Left ventricle myocardium superior (tissue), 1 donor: ENCODE measurements at regions not wholly inside any gene's neighbourhood (a gene's known extent, or its start where the extent isn't known, plus 50 kb on each side); places are given as distances from the start of the nearest gene placed in this dataset.
"Not testable (repeated sequence)": the region's sequence is repeated elsewhere in the genome, so short reads cannot be mapped to it uniquely, and the experiment has no call there.

ENCODE experiments used
- ATAC-seq: fragments of 200-7000 bp; cut with Tn5 transposase; one replicate; pipeline ENCODE4 v1.9.1; 2020; ENCODE audit warnings: mild to moderate bottlenecking, moderate library complexity
- DNase-seq: peaks from one replicate; pipeline ENCODE4 v3.0.0-alpha.2; 2020
- intact Hi-C: fragments of 100-400 bp; cut with micrococcal nuclease; formaldehyde crosslinking; loops from one replicate; pipeline ENCODE4 v1.11.0; 2022
- donor health status: DM: no; HTN: yes; CAD: no; lungs with severe emphysema.

DNA sequence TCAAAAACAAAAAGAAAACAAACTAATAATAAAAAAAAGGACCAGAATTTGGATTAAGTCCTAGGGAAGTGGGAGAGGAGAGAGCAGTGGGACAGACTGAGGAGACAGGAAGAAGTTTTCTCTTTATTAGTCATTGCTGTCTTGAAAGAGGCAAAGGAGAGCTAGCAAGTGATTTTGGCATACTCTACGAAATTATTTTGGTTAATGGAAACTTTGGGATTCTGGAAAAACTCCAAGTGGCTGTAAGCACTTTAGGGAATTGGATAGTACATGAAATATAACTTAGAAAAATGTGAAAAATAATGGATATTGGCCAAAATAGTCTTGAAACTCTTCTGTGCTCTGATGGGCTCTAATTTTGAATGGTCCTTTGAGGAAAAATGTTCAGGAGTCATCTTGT, 1641.8 kb upstream of the WWC1 start:
- ATAC-seq, result no peak
- intact Hi-C loops, result no loop called here
- no peak for DNase-seq

DNA sequence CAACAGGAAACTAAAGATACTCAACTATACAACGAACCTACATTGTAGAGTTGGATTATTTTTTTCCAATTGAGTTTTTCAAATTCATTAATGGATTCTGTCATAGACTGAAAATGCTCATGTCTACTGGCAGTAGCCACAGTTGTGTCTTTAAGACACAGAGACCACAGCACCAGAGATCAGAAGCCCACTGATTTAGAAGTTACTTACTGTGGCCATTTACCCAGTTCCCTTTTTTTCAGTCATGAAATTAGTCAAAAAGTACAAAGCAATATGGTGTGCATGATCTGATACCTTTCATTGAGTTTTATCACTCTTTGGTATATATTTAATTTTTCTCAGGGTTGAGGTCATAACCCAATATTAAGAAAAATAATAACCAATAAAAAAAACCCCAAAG, 1640.2 kb upstream of the WWC1 start:
- ATAC-seq, result no peak
- DNase-seq, result no peak
- intact Hi-C loops, result no loop called here

DNA sequence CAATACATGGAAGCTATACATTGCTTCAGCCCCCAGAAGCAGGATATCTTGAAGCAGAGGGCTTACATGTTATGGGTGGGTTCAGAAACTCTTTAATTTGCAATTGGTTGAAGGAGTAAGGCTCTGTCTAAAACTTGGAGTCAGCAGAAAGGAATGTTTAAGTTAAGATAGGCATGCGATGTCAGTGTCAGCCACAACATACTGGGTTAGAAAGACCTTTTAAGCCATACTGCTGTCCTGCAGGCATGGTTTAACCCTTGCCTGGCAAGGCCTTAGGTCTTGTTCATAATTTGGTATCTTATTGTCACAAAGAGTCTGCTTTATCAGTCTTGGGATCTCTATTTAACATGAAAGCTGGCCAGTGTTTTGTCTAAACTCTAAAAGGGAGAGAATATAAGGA, 1619.6 kb upstream of the WWC1 start:
- intact Hi-C loops, result no loop called here
- ATAC-seq, result no peak
- no peak for DNase-seq

DNA sequence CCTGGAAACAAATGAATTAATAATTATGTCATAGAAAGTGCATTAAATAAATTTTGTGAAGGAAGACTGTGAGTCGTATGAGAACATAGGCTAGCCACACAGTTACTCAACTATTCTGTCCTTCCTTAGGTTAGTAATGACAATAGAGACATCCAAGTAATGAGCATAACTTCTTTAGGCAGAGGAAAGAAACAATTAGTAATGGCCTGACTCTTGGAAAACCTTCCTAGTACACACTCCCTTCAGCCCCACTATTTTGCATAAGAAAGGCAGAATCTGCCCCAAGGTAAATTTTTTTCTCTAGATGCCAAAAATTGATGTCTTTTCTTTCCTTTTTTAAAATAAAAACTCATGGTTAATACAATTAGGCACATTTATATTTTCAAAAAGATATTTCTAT, 1619.0 kb upstream of the WWC1 start:
- DNase-seq (no peak), ATAC-seq (no peak)
- intact Hi-C loops, result no loop called here

DNA sequence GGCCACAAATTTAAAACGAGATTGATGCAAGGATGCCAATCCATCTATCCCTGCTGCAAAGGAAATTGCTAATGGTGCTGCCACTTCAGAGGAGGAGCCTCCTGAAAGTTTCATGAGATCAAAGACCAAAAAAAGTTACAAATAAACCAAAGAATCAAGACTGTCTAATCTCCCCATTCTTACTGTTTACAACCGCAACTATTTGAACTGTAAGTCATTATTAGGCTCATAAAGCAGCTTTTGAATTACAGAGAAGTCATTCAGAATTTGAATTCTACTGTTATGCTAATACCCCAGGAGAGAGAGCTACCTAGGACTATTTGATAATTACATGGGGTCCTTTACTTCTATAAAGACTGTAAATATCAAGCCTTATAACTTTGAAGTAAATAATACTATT, 1613.6 kb upstream of the WWC1 start:
- DNase-seq, result no peak
- intact Hi-C loops, result no loop called here
- no peak for ATAC-seq

DNA sequence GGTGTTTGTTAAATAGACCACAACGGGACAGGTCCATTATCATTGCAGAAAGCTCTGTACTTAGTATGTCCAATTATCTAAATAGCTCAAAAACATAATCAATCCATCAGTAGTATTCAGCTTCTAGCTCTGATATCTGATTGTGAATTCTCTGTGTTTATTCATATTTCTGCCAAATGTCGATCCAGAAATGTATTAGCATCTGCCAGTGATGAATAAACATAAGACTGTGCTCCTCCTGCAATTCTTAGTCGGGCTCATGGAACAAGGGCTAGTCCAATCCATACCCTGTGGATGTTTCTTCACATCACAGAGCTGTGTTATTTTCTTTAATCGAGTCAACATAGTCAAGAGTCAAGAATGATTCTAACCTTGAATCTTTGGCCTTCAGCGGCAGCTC, 1612.1 kb upstream of the WWC1 start:
- intact Hi-C loops, result no loop called here

DNA sequence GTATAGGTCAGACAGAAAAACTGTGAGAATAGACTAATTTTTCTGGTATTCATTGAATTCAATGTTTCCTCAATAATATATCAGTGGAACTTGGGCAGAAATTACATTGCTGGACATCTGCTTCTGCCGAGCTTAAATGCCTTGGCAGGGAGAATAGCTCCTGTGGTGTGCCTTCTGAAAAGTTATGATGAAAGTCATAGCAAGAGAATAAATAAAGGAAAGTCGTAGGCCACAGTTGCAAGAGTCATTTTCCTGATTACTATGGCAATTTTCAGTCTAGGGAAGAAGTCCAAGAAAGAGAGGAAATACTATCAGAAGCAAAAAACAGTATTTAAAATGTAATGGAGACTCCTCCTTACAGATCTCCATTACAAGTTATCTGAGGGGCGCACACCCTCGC, 1596.1 kb upstream of the WWC1 start:
- intact Hi-C loops, result no loop called here
- DNase-seq, result no peak

More for the DNA sequence above, 1612.1 kb upstream of the WWC1 start:
- ATAC-seq, result no peak
- no peak for DNase-seq

DNA sequence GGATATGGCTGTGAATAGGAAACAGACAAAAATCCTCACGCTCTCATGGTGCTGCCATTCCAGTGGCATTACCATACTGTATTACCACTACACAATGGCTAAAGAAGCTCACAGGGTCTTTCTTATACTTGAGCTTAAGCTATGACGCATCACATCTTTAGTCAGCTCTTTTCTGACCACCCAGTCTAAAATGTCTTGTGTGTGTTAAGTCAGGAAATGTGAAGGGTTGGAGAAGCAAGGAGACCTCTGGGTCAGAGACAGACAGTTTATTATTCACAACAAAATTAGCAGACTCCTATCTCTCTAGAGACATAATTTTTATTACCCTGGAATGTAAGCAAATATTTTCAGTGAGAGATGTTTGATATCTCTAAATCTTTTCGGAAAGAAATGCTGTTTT, 1583.2 kb upstream of the WWC1 start:
- ATAC-seq, result no peak
- intact Hi-C loops, result no loop called here

More for the DNA sequence above, 1596.1 kb upstream of the WWC1 start:
- no peak for ATAC-seq

DNA sequence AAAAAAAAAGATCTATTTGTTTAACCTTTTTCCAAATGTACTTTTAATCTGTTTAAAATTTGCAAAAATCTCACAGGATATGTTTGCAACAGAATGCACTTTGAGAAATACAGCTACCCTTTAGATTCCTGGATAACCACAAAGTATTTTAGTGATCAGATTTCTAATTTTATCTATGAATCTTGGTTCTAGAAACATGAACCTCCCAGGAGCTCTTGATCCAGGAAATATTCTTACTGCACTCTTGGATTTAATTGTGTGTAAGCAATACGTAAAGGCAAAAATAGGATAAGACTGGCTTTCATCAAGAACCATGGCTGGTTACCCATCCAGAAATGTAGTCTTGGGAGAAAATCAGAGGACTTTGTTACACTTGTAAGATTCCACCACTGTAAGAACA, 1581.8 kb upstream of the WWC1 start:
- intact Hi-C loops, result no loop called here
- DNase-seq (no peak), ATAC-seq (no peak)

More for the DNA sequence above, 1583.2 kb upstream of the WWC1 start:
- no peak for DNase-seq

DNA sequence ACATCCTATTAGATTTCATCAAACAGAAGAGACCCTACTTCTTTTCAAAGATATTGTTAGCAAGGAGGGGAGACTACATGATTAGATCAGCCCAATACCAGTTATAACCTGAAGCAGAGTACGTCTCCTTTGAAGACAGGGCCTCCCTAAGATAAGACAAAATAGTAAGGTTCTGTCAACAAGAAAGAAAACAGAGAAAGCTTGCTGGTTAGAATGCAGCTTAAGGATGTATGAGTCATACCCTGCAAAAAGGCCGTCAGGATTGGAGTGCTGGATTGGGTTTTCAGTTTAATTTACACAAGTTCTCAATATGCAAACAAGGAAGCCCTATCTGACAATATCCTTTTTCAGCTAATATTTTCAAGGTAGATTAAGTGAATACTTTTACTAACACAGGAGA, 1581.2 kb upstream of the WWC1 start:
- intact Hi-C loops, result no loop called here
- DNase-seq, result no peak

DNA sequence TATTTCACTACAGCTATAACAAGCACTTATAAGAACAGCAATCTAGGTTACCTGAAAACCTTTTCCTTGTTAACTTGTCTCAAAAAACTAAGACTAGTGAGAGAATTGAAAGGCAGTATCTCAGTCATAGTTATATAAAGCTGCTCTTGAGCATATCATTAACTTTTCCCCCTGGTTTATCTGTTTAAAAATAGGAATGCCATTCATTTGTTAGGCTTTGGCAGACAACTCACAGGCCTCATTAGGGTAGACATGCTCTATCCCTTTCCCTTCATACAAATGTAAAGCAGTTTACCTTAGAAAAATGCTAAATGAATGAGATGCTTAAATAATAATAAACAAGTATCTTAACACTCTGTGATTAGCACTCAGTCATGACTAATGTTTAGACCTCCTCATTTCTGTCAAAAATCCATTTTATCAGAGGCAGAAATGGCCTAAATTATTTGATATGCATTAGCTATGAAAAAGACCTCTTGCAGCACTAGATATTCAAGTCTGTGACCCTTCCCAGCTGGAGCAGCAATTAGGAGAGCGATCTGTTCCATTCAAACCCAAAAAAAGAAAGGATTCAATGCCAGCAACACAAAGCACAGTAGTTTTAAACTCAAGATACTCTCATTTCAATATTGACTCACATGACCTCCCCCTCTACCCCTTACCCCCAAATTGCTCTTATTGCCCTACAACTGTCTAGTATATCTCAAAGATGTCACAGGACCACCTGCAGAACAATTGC, 1578.8 kb upstream of the WWC1 start:
- DNase-seq (no peak), ATAC-seq (peak; percentile 75)
- intact Hi-C loops, result no loop called here

More for the DNA sequence above, 1581.2 kb upstream of the WWC1 start:
- no peak for ATAC-seq

DNA sequence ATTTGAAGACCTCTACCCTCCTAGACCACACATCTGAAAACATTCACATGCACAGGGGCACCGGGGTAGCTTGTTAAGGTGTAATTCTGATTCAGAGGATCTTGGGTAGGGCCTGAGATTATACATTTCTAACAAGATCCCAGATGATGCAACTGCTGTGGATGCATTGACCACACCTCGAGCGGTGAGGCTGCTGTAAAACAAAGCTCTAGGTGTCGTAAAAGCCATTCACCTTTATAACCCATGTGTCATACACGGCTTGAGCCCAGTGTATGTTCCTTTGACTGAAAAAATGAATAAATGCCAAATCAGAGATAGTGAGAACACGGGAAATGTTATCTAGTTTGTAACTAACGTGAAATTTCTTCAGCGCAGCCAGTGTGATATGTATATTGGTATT, 1578.2 kb upstream of the WWC1 start:
- DNase-seq (no peak), ATAC-seq (no peak)
- intact Hi-C loops, result no loop called here

DNA sequence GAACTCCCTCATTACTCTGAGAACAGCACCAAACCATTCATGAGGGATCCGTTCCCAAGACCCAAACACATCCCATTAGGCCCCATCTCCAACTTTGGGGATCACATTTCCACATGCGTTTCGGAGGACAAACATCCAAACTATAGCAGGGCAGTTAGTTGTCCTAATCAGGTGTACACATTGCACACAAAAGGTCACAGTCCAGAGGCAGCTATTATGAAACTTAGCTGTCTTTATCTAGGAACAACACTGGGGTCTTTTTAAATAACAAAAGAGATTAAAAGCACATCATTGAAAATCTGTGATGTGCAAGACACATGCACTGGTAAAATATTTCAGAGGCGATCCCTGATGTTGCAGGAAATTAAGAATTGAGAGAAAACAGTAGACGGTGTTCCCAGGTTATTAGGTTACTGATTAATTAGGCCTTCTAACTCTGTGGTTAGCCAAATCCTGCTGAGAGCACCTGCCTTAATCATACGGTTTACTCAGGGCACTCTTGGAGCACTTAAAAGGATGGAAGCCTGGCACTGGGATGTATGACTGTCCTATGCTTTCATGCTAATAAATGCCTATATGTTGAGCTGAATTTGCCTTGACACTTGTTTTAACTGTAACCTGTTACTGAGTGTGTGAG, 1574.5 kb upstream of the WWC1 start:
- DNase-seq (no peak), ATAC-seq (no peak)
- intact Hi-C loops, result no loop called here

DNA sequence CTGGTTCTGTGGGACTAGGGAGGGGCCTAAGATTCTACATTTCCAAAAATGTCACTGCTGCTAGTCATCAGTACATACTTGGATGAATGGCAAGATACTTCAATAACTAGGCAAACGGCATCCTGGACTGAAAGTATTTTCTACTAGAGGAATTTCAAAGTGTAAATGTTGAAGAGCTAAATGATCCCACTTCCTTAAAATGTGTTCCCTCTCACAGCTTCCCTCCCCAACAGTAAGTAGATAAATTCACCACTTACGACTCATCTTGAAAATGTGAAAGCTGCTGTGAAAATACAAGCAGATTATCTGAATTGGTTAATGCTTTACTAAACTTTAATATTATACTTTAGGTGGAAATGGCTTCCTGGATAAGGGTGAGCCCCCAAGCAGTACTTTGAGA, 1571.5 kb upstream of the WWC1 start:
- no peak for ATAC-seq
- DNase-seq, result no peak
- intact Hi-C loops, result no loop called here

DNA sequence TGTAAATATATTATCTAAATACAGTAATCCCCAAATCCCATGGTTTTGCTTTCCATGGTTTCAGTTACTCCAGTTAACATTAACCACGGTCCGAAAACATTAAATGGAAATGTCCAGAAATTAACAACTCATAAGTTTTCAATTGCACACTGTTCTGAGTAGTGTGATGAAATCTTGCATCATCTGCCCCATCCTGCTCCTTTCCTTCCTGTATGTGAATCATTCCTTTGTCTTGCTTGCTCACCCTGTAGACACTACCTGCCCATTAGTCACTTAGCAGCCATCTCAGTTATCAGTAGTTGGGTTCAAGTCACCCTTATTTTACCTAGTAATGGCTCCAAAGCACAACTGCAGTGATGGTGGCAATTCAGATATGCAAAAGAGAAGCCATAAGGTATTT, 1568.5 kb upstream of the WWC1 start:
- ATAC-seq, result no peak
- DNase-seq, result no peak
- intact Hi-C loops, result no loop called here

DNA sequence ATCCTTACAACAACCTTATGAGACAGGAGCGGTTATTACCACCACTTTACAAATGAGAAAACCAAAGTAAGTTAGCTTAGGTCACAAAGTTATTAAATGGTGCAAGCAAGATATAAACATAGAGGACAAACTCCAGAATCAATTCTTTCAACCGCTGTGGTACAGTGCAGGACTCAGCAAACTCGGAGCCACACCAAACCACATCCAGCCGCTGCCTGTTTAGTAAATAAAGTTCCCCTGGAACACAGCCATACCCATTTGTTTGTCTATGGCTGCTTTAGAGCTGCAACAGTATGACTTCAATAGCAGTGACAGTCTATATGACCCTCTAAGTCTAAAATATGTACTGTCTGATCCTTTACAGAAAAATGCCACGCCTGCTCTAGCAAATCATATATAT, 1567.2 kb upstream of the WWC1 start:
- DNase-seq (no peak), ATAC-seq (no peak)
- intact Hi-C loops, result no loop called here

DNA sequence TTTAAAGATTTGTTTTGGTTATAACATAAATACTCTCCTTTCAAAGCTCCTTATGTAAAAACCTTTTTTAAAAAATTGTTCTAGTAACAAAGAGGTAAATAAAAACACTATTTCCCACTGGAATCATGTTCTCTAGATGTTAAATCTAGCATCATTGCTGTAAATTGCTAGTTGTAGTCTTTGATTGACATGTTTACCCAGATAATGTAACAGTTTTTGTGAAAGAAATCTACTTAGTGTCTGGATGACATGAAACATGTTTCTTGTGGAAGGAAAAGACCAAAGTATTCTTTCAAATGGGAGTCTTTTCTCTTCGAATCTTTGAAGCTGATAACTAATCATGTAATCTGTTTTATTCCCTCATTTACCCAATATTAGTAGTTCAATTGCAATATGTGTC, 1565.9 kb upstream of the WWC1 start:
- intact Hi-C loops, result no loop called here
- ATAC-seq (no peak), DNase-seq (no peak)

DNA sequence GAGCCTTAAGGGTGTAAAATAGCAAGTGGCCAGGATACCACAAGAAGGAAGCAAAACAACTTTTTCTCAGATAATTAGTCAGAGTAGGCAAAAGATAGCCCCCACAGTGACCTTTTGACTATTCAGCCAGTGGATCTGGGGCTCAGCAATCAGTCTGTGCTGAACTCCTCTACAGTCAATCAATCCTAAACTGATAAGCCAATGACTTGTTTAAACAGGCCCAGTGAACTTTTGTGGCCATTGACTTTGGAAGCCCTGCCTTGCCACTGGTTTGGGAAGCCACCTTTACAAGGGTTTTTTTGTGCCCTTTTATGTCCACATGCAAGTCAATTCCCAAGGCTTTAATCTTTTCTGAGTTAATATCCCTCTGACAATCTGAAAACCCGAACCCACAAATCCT, 1565.0 kb upstream of the WWC1 start:
- ATAC-seq, result no peak
- intact Hi-C loops, result no loop called here
- no peak for DNase-seq

DNA sequence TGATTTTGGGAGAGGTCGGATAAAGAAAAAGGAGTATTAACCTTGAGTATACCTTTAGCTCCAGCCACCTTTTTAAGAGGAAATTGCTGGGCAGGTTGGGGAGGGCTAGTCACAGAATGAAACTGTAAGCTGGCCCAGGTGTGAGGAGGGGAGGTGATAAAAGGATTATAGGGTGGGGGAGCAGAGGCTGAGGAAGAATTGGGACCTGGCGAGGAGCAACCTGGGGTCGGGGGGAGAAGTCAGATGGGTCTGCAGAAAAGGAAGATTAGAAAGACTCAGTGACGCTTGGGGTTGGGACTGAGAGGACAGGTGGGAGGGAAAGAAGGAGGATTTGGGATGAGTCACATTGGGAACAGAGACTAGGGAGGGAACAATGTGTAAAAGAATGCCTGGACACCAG, 1548.5 kb upstream of the WWC1 start:
- DNase-seq, ATAC-seq, intact Hi-C loops: not testable (repeated sequence)

DNA sequence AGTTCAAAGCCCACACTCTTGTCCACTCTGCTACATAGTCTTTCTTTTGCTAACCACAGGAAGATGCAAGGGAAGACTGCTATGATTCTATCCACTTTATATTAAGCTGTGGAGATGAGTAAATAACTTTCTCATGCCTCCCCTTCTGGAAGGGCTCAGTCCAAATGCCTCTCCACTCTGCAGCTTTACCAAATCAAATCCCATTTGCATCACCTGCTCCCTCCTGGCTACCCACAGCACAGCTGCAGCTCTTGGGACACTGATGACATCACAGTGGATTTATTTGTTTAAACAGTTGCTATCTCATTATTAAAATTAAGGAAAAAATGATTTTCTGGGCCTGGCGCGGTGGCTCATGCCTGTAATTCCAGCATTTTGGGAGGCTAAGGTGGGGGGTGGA, 1544.9 kb upstream of the WWC1 start:
- intact Hi-C loops, result no loop called here
- ATAC-seq (no peak), DNase-seq (no peak)

DNA sequence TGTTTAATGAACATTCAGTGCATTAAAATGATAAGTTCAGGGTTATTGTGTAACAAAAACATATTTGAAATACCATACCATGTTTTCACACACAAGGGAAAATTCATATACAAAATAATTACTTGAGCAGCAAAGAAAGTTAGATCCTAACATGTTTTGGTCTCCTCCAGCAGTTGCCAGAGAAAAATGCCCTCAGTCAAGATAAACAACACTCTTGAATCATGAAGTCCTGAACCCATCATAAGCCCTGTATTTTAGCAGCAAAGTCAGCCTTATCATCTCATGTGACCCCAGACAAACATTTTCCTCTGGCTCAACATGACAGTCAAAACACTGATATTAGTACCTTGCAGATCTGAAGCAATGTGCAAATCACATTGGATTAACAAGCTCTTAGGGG, 1541.1 kb upstream of the WWC1 start:
- intact Hi-C loops, result no loop called here
- DNase-seq, result no peak
- no peak for ATAC-seq
